ENCODE measurements at regions not wholly inside any gene's neighbourhood (a gene's known extent, or its start where the extent isn't known, plus 50 kb on each side); places are given as distances from the start of the nearest gene placed in this dataset.

- no peak for TF ChIP-seq CTCF (IDR thresholded peaks at IDR 0.05; ENCODE audit: low read length)
- no peak for TF ChIP-seq EZH2 (IDR thresholded peaks at IDR 0.05; ENCODE audit: borderline replicate concordance, low read length)
These were observed 318.6 kb upstream of the RGMB start for GRCh38 chr5:98454904-98455303.

Measured in OCI-LY1 (cell line).